Retinal pigment epithelial cell (primary cell): ENCODE measurements at regions not wholly inside any gene's neighbourhood (a gene's known extent, or its start where the extent isn't known, plus 50 kb on each side); places are given as distances from the start of the nearest gene placed in this dataset.

Source experiments
- DNase-seq: peaks from one replicate; pipeline ENCODE4 v3.0.0-alpha.2; 2010; ENCODE audit warnings: low read depth
- H3K4me3 ChIP-seq: 2 replicates; pipeline ENCODE4 v1.5.1; 2011; ENCODE audit warnings: mild to moderate bottlenecking, low read length, control low read depth, moderate library complexity
- CTCF ChIP-seq: conservative IDR thresholded peaks from 2 replicates; pipeline ENCODE4 v1.5.1; 2011; ENCODE audit warnings: low read depth, low read length, control low read depth, inconsistent platforms

GRCh38 chr3:163573324-163573723 lies 1505.0 kb downstream of the SI start:
- no peak for TF ChIP-seq CTCF
- H3K4me3 ChIP-seq = no peak overlapping the region
- DNase-seq = no peak

- DNase-seq = no peak
- TF ChIP-seq CTCF = no peak
- no peak overlapping the region for H3K4me3 ChIP-seq
These were observed 1505.4 kb downstream of the SI start for GRCh38 chr3:163572856-163573255.

GRCh38 chr3:163563485-163563884 lies 1514.8 kb downstream of the SI start:
- no peak for TF ChIP-seq CTCF
- no peak for DNase-seq
- no peak overlapping the region for H3K4me3 ChIP-seq

- no peak for TF ChIP-seq CTCF
These were observed 1515.7 kb downstream of the SI start for GRCh38 chr3:163562625-163563024.

GRCh38 chr3:163561151-163561550 lies 1517.1 kb downstream of the SI start:
- DNase-seq = no peak
- no peak overlapping the region for H3K4me3 ChIP-seq
- TF ChIP-seq CTCF = no peak

More at GRCh38 chr3:163562625-163563024, 1515.7 kb downstream of the SI start:
- DNase-seq = no peak
- no peak overlapping the region for H3K4me3 ChIP-seq

GRCh38 chr3:163560459-163560858 lies 1517.8 kb downstream of the SI start:
- no peak for TF ChIP-seq CTCF
- H3K4me3 ChIP-seq = no peak overlapping the region
- DNase-seq = no peak

GRCh38 chr3:163556813-163557523 lies 1521.3 kb downstream of the SI start:
- no peak for DNase-seq
- H3K4me3 ChIP-seq = no peak overlapping the region
- no peak for TF ChIP-seq CTCF
